GM18858 (cell line): ENCODE measurements at regions not wholly inside any gene's neighbourhood (a gene's known extent, or its start where the extent isn't known, plus 50 kb on each side); places are given as distances from the start of the nearest gene placed in this dataset.

ENCODE experiments used
- ATAC-seq: cut with Tn5 transposase; IDR thresholded peaks from one replicate; pipeline ENCODE4 v1.9.1; 2021; ENCODE audit not compliant: unreplicated experiment

- ATAC-seq, result no peak
Observed at GRCh38 chr10:113967126-113967525, 76.5 kb upstream of the ADRB1 start.

- no peak for ATAC-seq
Observed at GRCh38 chr10:113970641-113971040, 73.0 kb upstream of the ADRB1 start.

- ATAC-seq, result no peak
Observed at GRCh38 chr10:113971349-113971973, 72.2 kb upstream of the ADRB1 start.

GRCh38 chr10:113977174-113977573 lies 66.5 kb upstream of the ADRB1 start:
- no peak for ATAC-seq

- ATAC-seq, result no peak
Observed at GRCh38 chr10:113978802-113979201, 64.9 kb upstream of the ADRB1 start.

GRCh38 chr10:113979409-113979808 lies 64.3 kb upstream of the ADRB1 start:
- ATAC-seq, result no peak

GRCh38 chr10:113980408-113981087 lies 63.1 kb upstream of the ADRB1 start:
- no peak for ATAC-seq

DNA sequence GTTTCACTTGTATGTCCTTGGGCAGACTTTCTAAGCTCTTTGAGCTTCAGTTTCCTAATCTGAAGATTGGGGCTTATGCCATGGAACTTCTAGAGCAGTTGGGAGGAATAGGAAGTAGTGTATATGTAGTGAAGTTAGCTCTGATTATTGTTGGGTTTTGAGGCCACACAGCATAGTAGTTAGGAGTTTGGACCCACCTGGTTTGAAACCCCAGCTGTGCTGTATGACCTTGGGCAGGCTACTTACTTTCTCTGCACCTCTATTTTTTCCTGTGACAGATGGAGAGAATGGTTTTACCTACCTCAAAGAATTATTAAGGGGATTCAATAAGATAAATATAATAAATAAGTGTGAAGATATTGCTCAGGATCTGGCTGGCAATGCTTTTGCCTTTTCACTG lies 61.4 kb upstream of the ADRB1 start:
- no peak for ATAC-seq

DNA sequence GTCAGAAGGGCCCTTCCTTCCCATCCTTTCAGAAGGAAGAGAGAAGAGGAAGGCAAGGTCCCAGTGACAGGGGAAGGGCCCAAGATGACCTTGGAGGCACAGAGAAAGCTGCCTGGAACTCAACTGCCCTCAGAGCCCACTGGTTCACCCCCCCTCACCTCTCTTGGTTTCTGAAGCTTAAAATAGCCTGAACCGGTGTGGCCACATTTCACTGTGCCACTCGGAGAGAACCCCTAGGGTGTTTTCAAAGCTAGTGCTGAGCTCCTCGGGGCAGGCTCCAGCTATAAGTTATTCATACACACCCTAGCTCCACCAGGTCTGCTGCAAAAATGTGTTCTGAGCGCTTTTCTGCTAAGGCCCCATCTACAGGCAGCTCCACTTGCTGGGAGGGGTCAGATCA lies 60.9 kb upstream of the ADRB1 start:
- ATAC-seq, result peak; percentile 81

DNA sequence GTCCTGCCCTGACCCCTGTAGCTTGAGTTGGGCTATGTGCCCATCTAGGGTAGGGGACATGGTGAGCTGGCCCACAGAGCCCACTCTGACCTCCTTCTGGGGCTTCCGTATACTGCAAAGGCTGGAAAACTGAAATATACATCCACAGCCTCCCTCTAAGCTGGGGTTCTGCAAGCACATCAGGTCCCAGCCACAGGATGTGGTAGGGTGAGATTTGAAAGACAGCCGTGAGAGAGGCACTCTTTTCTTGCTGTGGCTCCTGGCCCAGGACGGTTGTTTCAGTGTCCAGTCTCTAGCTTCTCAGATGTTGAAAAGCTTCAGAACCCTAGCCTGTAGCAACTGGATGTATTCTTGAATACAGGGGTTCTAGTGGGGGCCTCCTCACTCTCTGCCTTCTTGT lies 60.1 kb upstream of the ADRB1 start:
- ATAC-seq, result no peak

DNA sequence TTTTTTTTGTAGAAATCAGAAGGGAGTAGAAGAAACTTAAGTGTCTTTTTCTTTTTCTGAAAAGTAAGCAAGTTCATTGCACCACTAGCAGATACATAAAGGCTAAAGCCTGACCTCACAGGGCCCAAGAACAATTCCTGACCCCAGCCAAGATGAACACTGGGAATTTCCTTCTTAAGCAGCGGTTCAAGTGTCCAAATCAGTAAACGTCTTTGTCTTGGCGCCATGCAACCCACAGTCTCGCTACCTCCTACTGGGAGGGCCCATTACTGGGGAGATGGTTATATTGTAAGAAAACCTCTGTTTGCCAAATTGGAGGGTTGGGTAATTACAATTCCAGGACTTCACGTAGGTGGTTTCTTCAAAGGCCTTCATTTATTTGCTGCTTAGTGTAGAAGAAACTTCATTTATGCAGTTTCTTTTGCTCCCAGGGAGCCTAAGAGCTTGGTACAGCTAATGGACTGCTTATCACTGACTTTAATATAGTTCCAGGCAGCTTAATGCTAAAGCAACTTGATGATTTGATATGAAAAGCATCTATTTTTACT lies 58.3 kb upstream of the ADRB1 start:
- ATAC-seq, result no peak

GRCh38 chr10:113986316-113986715 lies 57.4 kb upstream of the ADRB1 start:
- no peak for ATAC-seq

DNA sequence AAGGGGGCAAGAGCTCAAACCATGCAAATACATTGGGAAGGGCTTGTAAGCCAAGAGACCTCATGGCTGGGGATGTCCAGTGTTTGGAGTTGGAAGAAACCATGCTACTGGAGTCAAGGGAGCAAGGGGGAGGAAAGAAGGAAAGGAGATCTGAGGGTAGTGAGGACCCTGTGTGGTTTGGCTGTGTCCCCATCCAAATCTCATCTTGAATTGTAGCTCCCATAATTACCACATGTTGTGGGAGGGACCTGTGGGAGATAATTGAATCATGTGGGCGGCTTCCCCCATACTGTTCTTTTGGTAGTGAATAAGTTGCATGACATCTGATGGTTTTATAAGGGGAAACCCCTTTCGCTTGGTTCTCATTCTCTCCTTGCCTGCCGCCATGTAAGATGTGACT lies 56.5 kb upstream of the ADRB1 start:
- no peak for ATAC-seq

DNA sequence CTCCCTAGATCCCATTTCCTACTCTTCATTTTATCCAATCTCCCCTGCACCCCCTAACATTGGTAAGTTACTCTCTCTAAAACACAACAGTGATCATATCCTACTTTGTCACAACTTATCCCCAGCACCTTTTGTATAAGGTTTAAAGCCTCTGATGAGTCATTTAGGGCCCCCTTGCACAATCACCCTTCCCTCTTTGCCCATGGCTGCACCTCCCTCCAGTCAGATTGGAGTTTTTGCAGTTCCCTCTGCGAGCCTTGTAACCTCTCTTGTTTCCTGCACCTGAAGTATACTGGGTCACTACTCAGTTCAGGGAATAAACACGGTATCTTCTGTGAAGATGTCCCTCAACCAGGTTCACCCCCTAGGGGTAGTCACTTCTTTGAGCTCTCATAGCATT lies 55.9 kb upstream of the ADRB1 start:
- ATAC-seq, result no peak

GRCh38 chr10:113988535-113988934 lies 55.1 kb upstream of the ADRB1 start:
- ATAC-seq, result no peak

- no peak for ATAC-seq
Observed at GRCh38 chr10:113991091-113991860, 52.4 kb upstream of the ADRB1 start.

DNA sequence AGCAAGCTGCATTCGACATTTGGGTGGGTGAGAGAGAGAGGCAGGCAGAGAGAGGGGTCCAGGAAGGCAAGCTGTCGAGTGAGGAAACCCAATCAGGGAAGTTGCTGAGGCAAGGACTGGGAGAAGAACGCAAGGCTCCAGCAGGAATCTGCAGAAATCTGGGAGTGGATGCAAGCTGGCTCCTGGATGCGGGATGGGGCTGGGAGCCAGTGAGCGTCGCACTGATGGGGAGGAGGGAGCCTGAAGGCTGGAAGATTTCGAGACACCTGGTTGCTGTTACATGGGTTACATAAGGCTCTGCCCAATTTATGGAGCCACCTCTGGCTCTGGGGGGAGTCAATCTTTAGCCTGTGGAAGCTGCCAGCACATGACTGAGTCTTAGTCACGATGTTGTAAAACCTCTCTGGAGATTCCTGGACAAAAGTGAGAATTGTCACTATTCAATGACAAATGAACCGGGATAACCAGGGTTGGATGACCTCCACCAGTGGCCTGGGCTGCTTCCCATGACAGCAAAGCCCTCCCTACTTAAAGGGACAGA lies 51.1 kb upstream of the ADRB1 start:
- no peak for ATAC-seq

GRCh38 chr10:113993489-113993991 lies 50.1 kb upstream of the ADRB1 start:
- ATAC-seq, result no peak
